ENCODE measurements at regions not wholly inside any gene's neighbourhood (a gene's known extent, or its start where the extent isn't known, plus 50 kb on each side); places are given as distances from the start of the nearest gene placed in this dataset.
"Not testable (repeated sequence)": the region's sequence is repeated elsewhere in the genome, so short reads cannot be mapped to it uniquely, and the experiment has no call there.

DNA sequence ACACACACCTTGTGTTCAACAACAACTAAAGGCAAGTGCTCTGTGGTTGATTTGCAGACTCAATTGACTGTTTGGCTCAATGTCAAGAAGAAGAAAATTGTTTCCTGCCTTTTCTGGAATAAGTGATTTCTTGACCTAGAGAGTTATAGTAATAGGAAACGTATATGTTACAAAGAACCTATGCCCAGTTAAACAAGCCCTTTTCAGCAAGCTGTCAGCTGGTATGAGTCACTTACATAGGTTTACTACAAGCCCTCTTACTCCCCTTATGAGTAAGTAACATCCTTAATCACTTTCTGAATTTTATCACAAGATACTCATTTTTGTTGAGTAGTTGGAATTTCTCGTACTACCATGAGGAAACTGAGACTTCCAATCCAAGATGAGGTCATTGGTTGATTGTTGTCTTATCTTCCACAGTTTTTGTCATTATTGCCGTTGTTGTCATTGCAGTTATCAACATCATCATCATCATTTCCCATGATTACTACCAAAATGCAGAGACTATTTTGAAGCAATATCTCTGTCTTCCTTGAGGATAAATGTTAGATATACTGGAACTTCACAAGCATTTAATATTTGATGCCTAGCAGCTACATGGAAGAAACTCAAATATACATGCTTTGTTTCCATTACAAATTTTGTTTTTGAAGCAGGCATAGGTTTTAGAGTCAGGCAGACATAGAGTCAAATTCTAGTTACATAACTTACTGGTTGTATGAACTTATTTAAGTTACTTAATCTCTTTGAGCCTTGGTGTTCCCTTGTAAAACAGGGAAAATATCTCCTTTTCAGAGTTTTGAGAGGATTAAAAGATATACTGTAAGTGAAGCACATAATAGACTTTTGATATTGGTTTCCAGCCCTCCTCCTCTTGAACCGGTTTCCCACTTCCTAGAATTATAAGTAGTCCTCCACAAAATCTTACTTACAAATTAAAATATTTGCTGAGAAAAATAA lies 106.0 kb downstream of the RAP2A start:
- H3K27me3 ChIP-seq (ENCODE audit: control insufficient read depth, insufficient read depth, low read length), result no peaks in the 10 kb centered on the region
- peaks cover 14% of the 10 kb centered on the region for H3K4me1 ChIP-seq (ENCODE audit: control insufficient read depth, insufficient read depth, low read length)
- no peaks in the 10 kb centered on the region for H3K9me3 ChIP-seq (replicated peaks; ENCODE audit: control insufficient read depth, low read depth, low read length)
- WGBS (ENCODE audit: insufficient coverage), result no CpG with 5 or more reads among the region's 4 CpGs
- no peak overlapping the region for H3K4me3 ChIP-seq (ENCODE audit: low read length)
- no peaks in the 10 kb centered on the region for H3K36me3 ChIP-seq (ENCODE audit: control insufficient read depth, insufficient read depth, low read length)
- peak overlapping the region; percentile 59 for H3K27ac ChIP-seq (ENCODE audit: low read length)
- peak; percentile 30 for DNase-seq

DNA sequence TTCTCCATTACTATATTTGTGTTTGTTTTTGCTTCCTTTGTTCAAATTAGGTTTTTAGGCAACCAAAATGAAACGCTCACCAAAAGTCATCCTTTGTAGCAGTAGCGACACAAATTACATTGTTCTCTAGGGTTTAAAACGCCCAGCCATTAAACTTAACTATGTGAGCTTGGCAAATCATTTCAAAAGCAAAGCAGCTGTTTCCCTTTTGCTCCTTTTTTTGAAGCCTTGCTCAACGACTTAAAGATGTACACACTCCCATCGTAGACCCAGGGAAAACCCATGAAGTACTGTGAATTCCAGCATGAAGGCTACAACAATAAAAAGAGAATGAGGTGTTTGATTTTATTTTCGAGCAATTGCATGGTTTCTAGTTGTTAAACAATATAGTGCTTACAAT lies 106.7 kb downstream of the RAP2A start:
- H3K9me3 ChIP-seq (replicated peaks; ENCODE audit: control insufficient read depth, low read depth, low read length), result no peaks in the 10 kb centered on the region
- peak overlapping the region; percentile 59 for H3K27ac ChIP-seq (ENCODE audit: low read length)
- no peak overlapping the region for H3K4me3 ChIP-seq (ENCODE audit: low read length)
- no peaks in the 10 kb centered on the region for H3K27me3 ChIP-seq (ENCODE audit: control insufficient read depth, insufficient read depth, low read length)
- DNase-seq, result peak; percentile 81
- peaks cover 14% of the 10 kb centered on the region for H3K4me1 ChIP-seq (ENCODE audit: control insufficient read depth, insufficient read depth, low read length)
- WGBS (ENCODE audit: insufficient coverage), result 6% methylated on average over 4 of the region's 6 CpGs
- H3K36me3 ChIP-seq (ENCODE audit: control insufficient read depth, insufficient read depth, low read length), result no peaks in the 10 kb centered on the region

DNA sequence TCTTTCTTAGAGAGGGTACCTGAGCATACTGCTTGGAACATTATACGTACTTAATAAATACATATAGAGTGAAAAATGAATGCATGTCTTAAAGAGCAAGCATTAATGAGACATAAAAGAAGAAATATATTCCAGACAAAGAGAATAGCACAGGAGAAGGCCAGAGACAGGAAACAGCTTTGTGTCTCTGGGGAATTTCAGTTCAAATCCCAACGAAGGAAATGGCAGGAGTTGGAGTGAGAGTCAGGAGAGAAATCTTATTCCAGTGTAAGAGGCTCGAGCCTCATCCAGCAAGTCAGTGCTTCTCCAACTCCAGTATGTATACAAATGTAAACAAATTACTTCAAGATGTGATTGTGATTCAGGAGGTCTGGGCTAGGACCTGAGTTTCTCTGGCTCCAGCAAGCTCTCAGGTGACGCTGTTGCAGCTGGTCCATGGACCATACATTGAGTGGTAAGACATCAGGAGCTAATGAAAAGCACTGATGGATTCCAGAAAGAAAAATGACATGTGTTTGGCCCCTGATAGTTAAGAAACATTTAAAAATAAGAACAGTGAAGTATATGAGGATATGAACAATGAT lies 108.2 kb downstream of the RAP2A start:
- Histone ChIP-seq H3K4me1 (ENCODE audit: control insufficient read depth, insufficient read depth, low read length) (peaks cover 14% of the 10 kb centered on the region), H3K9me3 (replicated peaks; ENCODE audit: control insufficient read depth, low read depth, low read length) (no peaks in the 10 kb centered on the region), H3K36me3 (ENCODE audit: control insufficient read depth, insufficient read depth, low read length) (no peaks in the 10 kb centered on the region), H3K4me3 (ENCODE audit: low read length) (no peak overlapping the region), H3K27ac (ENCODE audit: low read length) (peak overlapping the region; percentile 17), H3K27me3 (ENCODE audit: control insufficient read depth, insufficient read depth, low read length) (no peaks in the 10 kb centered on the region)
- 50% methylated on average over 1 of the region's 4 CpGs for WGBS (ENCODE audit: insufficient coverage)
- DNase-seq, result peak; percentile 41

DNA sequence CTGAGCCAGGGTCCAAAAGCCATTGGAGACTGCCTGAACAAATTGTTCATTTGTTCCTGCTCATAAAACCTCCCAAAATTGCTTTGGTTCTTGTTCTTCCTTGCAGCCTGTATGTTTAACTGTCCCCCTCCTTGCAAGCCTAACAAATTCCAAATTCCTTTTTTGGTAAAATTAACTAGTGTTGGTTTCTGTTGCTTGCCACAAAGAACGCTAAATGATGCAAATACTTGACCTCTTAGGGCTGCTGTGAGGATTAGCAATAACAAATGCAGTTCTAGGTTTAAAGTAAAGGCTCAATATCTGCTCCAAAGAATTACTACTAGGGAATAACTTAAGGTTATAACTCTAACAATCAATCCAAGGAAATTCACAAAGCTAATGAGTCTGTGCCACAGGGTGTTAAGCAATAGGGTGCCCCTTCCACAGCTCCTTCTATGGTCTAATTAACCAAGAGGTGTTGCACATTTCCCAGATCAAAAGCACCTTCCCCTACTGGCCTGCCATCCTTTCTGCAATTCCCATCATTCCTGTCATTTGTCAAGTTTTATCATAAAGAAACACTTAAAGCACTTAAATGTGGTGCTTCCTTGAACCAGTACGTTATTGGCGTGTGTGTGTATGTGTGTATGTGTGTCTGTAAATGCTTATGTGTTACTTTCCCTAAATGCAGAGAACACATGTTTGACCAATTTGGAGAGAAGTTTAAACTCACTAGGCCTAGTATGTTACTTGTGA lies 110.2 kb downstream of the RAP2A start:
- peaks cover 16% of the 10 kb centered on the region for H3K4me1 ChIP-seq (ENCODE audit: control insufficient read depth, insufficient read depth, low read length)
- H3K36me3 ChIP-seq (ENCODE audit: control insufficient read depth, insufficient read depth, low read length), result no peaks in the 10 kb centered on the region
- no peaks in the 10 kb centered on the region for H3K9me3 ChIP-seq (replicated peaks; ENCODE audit: control insufficient read depth, low read depth, low read length)
- no peak overlapping the region for H3K4me3 ChIP-seq (ENCODE audit: low read length)
- H3K27ac ChIP-seq (ENCODE audit: low read length), result no peak overlapping the region
- DNase-seq, result no peak
- H3K27me3 ChIP-seq (ENCODE audit: control insufficient read depth, insufficient read depth, low read length), result no peaks in the 10 kb centered on the region
- no CpG with 5 or more reads among the region's 3 CpGs for WGBS (ENCODE audit: insufficient coverage)

DNA sequence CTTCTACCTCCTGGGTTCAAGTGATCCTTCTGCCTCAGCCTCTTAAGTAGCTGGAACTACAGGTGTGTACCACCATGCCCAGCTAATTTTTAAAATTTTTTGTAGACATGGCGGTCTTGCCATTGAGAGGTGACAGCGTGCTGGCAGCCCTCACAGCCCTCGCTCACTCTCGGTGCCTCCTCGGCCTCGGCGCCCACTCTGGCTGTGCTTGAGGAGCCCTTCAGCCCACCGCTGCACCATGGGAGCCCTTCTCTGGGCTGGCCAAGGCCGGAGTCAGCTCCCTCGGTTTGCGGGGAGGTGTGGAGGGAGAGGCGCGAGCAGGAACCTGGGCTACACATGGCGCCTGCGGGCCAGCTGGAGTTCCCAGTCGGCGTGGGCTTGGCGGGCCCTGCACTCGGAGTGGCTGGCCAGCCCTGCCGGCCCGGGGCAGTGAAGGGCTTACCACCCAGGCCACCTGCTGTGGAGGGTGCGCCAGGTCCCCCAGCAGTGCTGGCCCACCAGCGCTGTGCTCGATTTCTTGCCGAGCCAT lies 111.1 kb downstream of the RAP2A start:
- H3K27ac ChIP-seq (ENCODE audit: low read length); H3K27me3 ChIP-seq (ENCODE audit: control insufficient read depth, insufficient read depth, low read length); H3K4me3 ChIP-seq (ENCODE audit: low read length); H3K36me3 ChIP-seq (ENCODE audit: control insufficient read depth, insufficient read depth, low read length); H3K9me3 ChIP-seq (replicated peaks; ENCODE audit: control insufficient read depth, low read depth, low read length); DNase-seq: not testable (repeated sequence)
- 90% methylated on average over 20 of the region's 25 CpGs for WGBS (ENCODE audit: insufficient coverage)
- peaks cover 16% of the 10 kb centered on the region for H3K4me1 ChIP-seq (ENCODE audit: control insufficient read depth, insufficient read depth, low read length)

DNA sequence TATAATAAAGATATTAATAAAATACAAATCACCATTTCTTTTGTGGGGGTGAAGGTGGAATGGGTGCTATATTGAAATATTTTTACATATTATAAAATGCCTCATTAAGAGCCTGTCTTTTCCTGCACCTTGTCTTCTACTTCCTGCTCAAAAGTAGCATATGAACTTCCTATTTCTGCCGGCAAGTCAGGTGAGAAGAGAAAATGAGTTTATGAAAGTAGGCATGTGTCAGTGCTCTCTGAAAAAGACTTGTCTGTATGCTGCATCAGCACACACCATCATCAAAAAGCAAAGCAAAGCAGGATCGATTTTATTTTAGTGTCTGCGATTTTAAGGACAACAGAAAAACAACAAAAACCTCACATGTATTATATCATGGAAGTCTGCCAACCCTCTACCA lies 114.2 kb downstream of the RAP2A start:
- WGBS (ENCODE audit: insufficient coverage), result no CpG with 5 or more reads among the region's 3 CpGs
- H3K4me1 ChIP-seq (ENCODE audit: control insufficient read depth, insufficient read depth, low read length), result peaks cover 2% of the 10 kb centered on the region

DNA sequence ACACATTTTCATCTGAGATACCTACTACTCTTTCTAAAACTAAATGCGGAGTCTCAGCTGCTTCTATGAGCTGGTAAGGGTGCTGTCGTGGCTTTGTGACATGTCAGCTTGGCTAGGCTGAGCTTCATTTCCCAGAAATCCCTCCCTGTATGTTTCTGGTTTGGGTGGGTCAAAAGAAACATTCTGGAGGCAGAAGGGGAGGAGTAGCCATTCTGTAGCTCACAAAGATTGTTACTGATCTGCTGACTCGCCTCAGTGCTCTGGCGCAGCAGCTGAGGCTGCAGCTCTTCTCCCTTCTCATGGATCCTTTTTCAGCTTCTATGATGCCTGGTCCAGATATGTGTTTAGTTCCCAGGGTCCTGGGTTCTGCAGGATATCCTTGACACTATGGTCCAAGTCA lies 114.7 kb downstream of the RAP2A start:
- no peaks in the 10 kb centered on the region for H3K27me3 ChIP-seq (ENCODE audit: control insufficient read depth, insufficient read depth, low read length)
- H3K9me3 ChIP-seq (replicated peaks; ENCODE audit: control insufficient read depth, low read depth, low read length), result no peaks in the 10 kb centered on the region
- no peak overlapping the region for H3K27ac ChIP-seq (ENCODE audit: low read length)
- WGBS (ENCODE audit: insufficient coverage), result 50% methylated on average over 2 of the region's 4 CpGs
- H3K4me3 ChIP-seq (ENCODE audit: low read length), result no peak overlapping the region
- DNase-seq, result peak; percentile 38
- no peaks in the 10 kb centered on the region for H3K36me3 ChIP-seq (ENCODE audit: control insufficient read depth, insufficient read depth, low read length)
- H3K4me1 ChIP-seq (ENCODE audit: control insufficient read depth, insufficient read depth, low read length), result peaks cover 2% of the 10 kb centered on the region

More for the DNA sequence above, 114.2 kb downstream of the RAP2A start:
- no peak overlapping the region for H3K4me3 ChIP-seq (ENCODE audit: low read length)
- H3K36me3 ChIP-seq (ENCODE audit: control insufficient read depth, insufficient read depth, low read length), result no peaks in the 10 kb centered on the region
- no peak for DNase-seq
- no peaks in the 10 kb centered on the region for H3K27me3 ChIP-seq (ENCODE audit: control insufficient read depth, insufficient read depth, low read length)
- H3K27ac ChIP-seq (ENCODE audit: low read length), result no peak overlapping the region
- H3K9me3 ChIP-seq (replicated peaks; ENCODE audit: control insufficient read depth, low read depth, low read length), result no peaks in the 10 kb centered on the region

DNA sequence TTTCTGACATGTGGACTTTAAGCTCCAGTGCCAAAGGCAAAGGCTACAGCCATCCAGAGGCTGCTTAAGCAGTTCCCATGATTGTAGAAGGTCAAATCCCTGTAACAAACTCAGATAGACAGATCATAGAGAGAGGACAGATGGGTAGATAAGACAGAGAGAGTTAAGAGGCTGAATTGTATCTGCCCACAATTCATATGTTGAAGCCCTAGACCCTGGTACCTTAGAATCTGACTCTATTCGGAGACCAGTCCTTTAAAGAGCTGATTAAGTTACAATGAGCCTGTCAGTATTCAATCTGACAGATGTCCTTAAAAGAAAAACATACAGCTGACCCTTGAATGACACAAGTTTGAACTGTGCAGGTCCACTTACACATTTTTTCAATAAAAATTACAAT lies 115.2 kb downstream of the RAP2A start:
- no peak overlapping the region for H3K27ac ChIP-seq (ENCODE audit: low read length)
- H3K9me3 ChIP-seq (replicated peaks; ENCODE audit: control insufficient read depth, low read depth, low read length), result no peaks in the 10 kb centered on the region
- H3K27me3 ChIP-seq (ENCODE audit: control insufficient read depth, insufficient read depth, low read length), result no peaks in the 10 kb centered on the region
- H3K36me3 ChIP-seq (ENCODE audit: control insufficient read depth, insufficient read depth, low read length), result no peaks in the 10 kb centered on the region
- no peak overlapping the region for H3K4me3 ChIP-seq (ENCODE audit: low read length)
- 67% methylated on average over 1 of the region's 1 CpG for WGBS (ENCODE audit: insufficient coverage)
- peaks cover 2% of the 10 kb centered on the region for H3K4me1 ChIP-seq (ENCODE audit: control insufficient read depth, insufficient read depth, low read length)
- no peak for DNase-seq

DNA sequence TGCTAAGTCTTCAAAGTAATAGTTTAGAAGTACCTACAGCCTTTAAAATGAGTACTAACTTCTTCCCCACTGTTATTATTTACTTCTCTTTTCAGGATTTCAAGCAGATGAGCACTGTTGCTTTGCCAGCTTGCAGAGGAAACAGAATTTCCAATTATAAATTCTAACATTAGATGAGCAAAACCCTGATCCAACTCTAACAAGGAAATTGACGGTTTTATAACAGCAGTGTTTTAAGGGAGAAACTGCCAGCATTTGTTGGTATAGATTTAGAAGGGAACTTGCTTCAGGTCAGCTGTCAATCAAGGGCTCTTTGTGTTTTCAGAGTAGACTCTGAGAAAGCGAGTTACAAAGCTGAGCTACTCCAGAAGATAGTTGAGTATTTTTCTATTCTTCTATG lies 120.5 kb downstream of the RAP2A start:
- H3K9me3 ChIP-seq (replicated peaks; ENCODE audit: control insufficient read depth, low read depth, low read length), result no peaks in the 10 kb centered on the region
- DNase-seq, result no peak
- H3K4me3 ChIP-seq (ENCODE audit: low read length), result no peak overlapping the region
- no peaks in the 10 kb centered on the region for H3K4me1 ChIP-seq (ENCODE audit: control insufficient read depth, insufficient read depth, low read length)
- whole genome bisulfite sequencing (ENCODE audit: insufficient coverage), result no CpG with 5 or more reads among the region's 2 CpGs
- no peaks in the 10 kb centered on the region for H3K27me3 ChIP-seq (ENCODE audit: control insufficient read depth, insufficient read depth, low read length)
- no peaks in the 10 kb centered on the region for H3K36me3 ChIP-seq (ENCODE audit: control insufficient read depth, insufficient read depth, low read length)
- no peak overlapping the region for H3K27ac ChIP-seq (ENCODE audit: low read length)

DNA sequence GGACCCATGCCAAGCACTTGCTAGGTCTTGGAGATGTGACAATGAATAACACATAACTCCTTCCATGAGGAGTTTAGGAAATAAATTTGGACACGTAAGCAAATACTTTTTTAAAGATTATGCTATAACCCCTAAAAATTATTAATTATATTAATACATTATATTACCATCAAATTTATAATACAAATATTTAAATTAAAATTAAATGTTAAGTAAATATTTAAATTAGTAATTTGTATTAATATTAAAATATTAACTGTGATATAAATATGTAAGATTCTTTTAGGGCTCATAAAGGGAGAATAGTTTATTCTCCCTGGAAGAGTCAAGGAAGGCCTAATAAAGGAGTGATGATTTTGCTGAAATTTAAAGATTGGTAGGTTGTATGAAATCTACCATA lies 121.1 kb downstream of the RAP2A start:
- no peak overlapping the region for H3K27ac ChIP-seq (ENCODE audit: low read length)
- no peaks in the 10 kb centered on the region for H3K9me3 ChIP-seq (replicated peaks; ENCODE audit: control insufficient read depth, low read depth, low read length)
- no peak overlapping the region for H3K4me3 ChIP-seq (ENCODE audit: low read length)
- no CpG with 5 or more reads among the region's 1 CpG for WGBS (ENCODE audit: insufficient coverage)
- DNase-seq, result no peak
- H3K27me3 ChIP-seq (ENCODE audit: control insufficient read depth, insufficient read depth, low read length), result no peaks in the 10 kb centered on the region
- H3K36me3 ChIP-seq (ENCODE audit: control insufficient read depth, insufficient read depth, low read length), result no peaks in the 10 kb centered on the region
- no peaks in the 10 kb centered on the region for H3K4me1 ChIP-seq (ENCODE audit: control insufficient read depth, insufficient read depth, low read length)

Measured in muscle of leg (tissue), 3 donors.